GM08714 (cell line): ENCODE measurements at regions not wholly inside any gene's neighbourhood (a gene's known extent, or its start where the extent isn't known, plus 50 kb on each side); places are given as distances from the start of the nearest gene placed in this dataset.

Experiments
- H3K4me3 ChIP-seq: fragments of 200-500 bp; sonication (Bioruptor generic); 2 replicates; pipeline ENCODE4 v1.5.1; 2014; ENCODE audit warnings: mild to moderate bottlenecking, low read length, inconsistent platforms
- ZNF274 ChIP-seq: IDR thresholded peaks from 2 replicates; pipeline ENCODE4 v1.6.1; 2012; ENCODE audit warnings: mild to moderate bottlenecking, low read depth, low read length

DNA sequence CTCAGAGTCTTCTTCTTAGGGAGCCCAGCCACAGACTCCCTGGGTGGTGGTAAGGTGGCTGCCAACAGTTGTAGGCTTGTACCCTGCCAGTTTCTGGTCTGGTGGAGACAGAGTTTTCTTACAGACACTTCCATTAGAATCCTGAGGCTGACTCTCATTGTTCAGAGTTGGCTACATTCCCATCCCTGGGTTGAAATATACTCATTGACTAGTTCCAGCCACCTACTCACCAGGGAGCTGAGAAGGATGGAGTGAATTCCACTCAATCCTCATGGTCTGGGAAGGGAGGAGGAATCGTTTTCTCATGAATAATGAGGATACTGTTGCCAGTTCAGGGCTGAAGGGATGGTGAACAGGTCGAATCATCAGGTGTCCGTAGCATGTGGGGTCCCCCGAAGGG, 226.5 kb upstream of the PROK2 start:
- TF ChIP-seq ZNF274 = no peak
- H3K4me3 ChIP-seq = no peak overlapping the region

GRCh38 chr3:72009851-72010443, 225.0 kb upstream of the PROK2 start:
- TF ChIP-seq ZNF274 = no peak

DNA sequence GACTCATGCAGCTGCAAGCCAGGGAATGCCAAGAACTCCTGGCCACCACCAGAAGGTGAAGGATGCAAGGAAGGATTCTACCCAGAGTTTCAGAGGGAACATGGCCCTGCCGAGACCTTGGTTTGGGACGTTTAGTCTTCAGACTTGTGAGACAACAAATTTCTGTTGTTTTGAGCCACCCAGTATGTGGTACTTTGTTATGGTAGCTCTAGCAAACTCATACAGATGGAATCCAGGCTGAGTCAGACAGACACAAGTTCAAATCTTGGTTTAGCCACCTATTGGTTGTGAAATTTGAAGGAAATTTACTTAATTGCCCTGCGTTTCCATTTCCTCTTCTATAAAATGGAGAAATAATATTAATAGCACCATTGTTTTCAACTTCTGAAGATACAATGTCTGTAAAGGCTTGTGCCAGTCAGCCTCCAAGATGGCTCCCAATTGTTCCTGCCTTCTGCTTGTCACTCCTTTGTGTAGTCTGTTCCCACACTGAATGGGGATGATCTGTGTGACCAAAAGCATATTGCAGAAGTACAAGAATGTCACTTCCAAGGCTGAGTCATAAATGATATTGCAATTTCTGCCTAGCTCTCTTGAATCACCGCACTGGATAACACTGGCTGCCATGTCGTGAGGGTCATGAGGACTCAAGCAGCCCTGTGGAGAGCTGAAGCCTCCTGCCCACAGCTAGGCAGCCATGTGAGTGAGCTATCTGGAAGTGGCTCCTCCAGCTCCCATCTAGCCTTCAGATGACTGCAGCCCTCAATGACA, 223.5 kb upstream of the PROK2 start:
- no peak for TF ChIP-seq ZNF274
- no peak overlapping the region for H3K4me3 ChIP-seq

More at GRCh38 chr3:72009851-72010443, 225.0 kb upstream of the PROK2 start:
- no peak overlapping the region for H3K4me3 ChIP-seq

GRCh38 chr3:72006631-72007556, 221.9 kb upstream of the PROK2 start:
- H3K4me3 ChIP-seq = no peak overlapping the region
- TF ChIP-seq ZNF274 = no peak

DNA sequence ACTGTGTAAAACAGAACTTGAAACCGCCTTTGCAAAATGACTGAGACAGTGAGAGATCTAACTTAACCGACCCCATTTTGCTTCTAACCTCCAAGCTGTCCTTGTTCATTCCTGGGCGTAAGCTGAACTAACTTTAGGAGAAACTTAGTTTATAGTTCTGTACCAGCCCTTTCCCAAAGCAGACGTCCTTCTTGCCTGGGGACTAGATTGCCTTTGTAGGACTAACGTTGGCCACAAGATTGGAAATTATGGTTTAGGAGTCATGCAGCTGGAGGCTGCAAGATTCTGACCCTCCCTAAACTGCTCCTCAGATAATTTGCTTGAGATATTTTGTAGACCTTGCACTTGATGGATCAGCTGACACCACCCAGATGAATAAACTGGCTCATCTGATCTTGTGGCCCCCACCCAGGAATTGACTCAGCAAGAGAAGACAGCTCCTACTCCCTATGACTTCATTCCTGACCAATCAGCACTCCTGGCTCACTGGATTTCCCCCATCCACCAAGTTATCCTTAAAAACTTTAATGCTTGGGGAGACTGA, 219.9 kb upstream of the PROK2 start:
- TF ChIP-seq ZNF274 = no peak

GRCh38 chr3:72003936-72004335, 219.0 kb upstream of the PROK2 start:
- H3K4me3 ChIP-seq = no peak overlapping the region
- no peak for TF ChIP-seq ZNF274

More for the DNA sequence above, 219.9 kb upstream of the PROK2 start:
- no peak overlapping the region for H3K4me3 ChIP-seq

- H3K4me3 ChIP-seq = no peak overlapping the region
- TF ChIP-seq ZNF274 = no peak
Measured at GRCh38 chr3:72001758-72002157, 216.8 kb upstream of the PROK2 start.

GRCh38 chr3:71998995-71999673, 214.2 kb upstream of the PROK2 start:
- H3K4me3 ChIP-seq = no peak overlapping the region
- TF ChIP-seq ZNF274 = no peak

GRCh38 chr3:71997066-71997653, 212.2 kb upstream of the PROK2 start:
- H3K4me3 ChIP-seq = no peak overlapping the region
- TF ChIP-seq ZNF274 = no peak

DNA sequence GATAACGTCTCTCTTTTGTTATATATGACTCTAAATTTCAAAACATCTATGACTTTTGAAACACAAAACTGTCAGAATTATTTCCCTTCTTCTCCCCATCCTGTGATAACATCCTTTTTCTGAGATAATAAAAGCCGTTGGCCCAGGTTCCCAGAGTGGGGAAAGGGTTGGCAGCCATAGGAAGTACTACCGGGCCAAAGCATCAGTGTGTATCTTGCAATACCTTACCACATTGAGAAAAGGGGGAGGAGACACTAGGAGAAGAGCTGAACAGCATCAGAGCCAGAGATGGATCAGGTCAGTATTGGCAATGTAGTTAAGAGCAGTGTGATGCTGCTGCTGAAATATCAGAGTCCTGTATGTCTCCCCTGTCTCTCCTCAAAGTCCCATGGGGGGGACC, 210.0 kb upstream of the PROK2 start:
- no peak for TF ChIP-seq ZNF274
- no peak overlapping the region for H3K4me3 ChIP-seq

DNA sequence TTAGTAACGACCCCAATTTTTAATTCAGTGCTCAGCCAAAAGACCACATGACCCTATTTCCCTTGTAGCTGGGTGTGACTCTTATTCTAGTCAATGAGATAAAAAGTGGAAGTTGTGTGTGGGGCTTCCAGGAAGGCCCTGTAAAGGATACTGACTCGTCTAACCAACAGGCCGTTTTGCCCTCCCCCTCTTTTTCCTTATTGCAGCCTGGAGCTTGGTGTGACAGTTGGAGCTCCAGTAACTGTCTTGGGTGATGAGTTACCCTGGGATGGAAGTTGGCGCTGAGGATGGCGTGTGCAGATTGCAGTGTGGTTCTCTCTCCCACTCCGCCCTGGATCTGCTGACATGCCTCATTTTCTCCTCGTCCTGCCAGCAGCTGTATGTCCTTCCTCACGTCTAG, 209.3 kb upstream of the PROK2 start:
- TF ChIP-seq ZNF274 = no peak

GRCh38 chr3:71991681-71992080, 206.7 kb upstream of the PROK2 start:
- TF ChIP-seq ZNF274 = no peak
- H3K4me3 ChIP-seq = no peak overlapping the region

More for the DNA sequence above, 209.3 kb upstream of the PROK2 start:
- no peak overlapping the region for H3K4me3 ChIP-seq

DNA sequence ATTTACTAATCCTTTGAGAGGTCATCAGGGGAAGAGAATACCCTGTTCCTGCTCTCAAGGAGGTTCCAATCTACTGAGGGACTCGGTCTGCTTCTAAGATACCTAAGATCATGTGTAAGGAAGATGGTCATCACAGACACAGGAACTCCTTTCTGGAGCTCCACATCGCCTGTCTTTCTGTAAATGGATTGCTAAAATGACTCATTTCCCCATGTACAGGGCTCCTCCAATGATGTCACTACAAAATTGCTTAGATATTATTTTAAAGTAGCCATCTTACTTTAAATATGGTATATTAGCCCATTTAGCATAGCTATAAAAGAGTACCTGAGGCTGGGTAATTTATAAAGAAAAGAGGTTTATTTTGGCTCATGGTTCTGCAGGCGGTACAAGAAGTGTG, 206.1 kb upstream of the PROK2 start:
- H3K4me3 ChIP-seq = no peak overlapping the region
- no peak for TF ChIP-seq ZNF274

DNA sequence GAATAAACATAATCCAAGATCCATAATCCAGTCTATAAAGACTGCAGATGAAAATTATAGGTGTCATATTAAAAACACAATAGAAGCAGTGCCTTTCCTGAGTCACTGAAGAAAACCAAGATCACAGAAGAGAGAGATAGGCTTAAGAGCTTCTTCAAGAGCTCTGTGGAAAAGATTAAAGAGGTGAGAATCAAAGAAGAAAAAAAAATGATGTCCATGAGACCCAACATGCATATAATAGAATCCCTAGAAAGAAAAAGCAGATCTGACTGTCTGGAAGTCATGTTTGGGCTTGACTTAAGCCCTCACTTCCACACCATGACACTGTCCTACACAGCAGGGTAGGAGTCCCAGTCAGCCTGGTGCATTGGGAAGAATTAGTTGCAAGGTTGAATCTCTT, 205.6 kb upstream of the PROK2 start:
- no peak for TF ChIP-seq ZNF274
- H3K4me3 ChIP-seq = no peak overlapping the region
